Kidney epithelial cell (primary cell): ENCODE measurements at regions not wholly inside any gene's neighbourhood (a gene's known extent, or its start where the extent isn't known, plus 50 kb on each side); places are given as distances from the start of the nearest gene placed in this dataset.

Experiments used
- DNase-seq: peaks from one replicate; pipeline ENCODE4 v3.0.0-alpha.2; 2010; ENCODE audit warnings: low read depth
- H3K27me3 ChIP-seq: 2 replicates; pipeline ENCODE4 v1.6.0; 2011; ENCODE audit warnings: low read length; ENCODE audit not compliant: control insufficient read depth, insufficient read depth
- H3K36me3 ChIP-seq: 2 replicates; pipeline ENCODE4 v1.5.1; 2011; ENCODE audit warnings: low read length; ENCODE audit not compliant: control insufficient read depth, insufficient read depth
- H3K4me3 ChIP-seq: 2 replicates; pipeline ENCODE4 v1.5.1; 2011; ENCODE audit warnings: low read depth, mild to moderate bottlenecking, control low read depth, low read length
- TF ChIP-seq, protein P1 (sequence below): IDR thresholded peaks from 2 replicates; pipeline ENCODE4 v1.5.1; 2011; ENCODE audit warnings: mild to moderate bottlenecking, moderate library complexity, low read length, control low read depth, inconsistent platforms; ENCODE audit not compliant: insufficient read depth, poor library complexity, severe bottlenecking

DNA sequence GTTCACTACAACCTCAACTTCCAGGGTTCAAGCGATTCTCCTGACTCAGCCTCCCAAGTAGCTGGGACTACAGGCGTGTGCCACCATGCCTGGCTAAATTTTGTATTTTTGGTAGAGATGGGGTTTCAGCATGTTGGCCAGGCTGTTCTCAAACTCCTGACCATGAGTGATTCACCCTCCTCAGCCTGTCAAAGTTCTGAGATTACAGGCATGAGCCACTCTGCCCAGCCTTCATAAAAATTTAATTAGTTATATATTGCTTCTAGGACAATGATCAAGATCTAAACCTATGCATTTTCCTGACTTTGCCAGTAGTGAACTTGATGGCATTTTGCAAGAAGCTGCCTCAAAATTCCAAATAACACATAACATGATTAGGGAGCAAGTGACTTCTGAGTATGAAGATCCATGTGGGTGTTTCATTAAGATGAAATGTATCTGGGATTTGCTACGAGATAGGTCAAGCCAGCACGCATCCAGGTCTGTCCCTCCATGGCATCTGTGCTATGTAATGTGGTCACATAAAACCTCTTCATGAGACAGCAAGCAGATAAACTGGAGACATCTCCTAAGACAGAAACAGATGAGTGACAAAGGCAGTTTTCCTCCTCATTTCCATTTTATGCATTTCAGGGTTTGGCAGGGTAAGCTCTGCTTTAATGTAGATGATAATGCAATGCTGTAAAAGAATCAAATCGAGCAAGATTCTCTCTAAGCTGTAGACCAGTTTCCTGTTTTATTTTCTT, 319.4 kb upstream of the ATP2B1 start:
- no peaks in the 10 kb centered on the region for H3K27me3 ChIP-seq
- no peak for DNase-seq
- H3K4me3 ChIP-seq, result no peak overlapping the region
- H3K36me3 ChIP-seq, result no peaks in the 10 kb centered on the region
- TF ChIP-seq, protein P1, sequence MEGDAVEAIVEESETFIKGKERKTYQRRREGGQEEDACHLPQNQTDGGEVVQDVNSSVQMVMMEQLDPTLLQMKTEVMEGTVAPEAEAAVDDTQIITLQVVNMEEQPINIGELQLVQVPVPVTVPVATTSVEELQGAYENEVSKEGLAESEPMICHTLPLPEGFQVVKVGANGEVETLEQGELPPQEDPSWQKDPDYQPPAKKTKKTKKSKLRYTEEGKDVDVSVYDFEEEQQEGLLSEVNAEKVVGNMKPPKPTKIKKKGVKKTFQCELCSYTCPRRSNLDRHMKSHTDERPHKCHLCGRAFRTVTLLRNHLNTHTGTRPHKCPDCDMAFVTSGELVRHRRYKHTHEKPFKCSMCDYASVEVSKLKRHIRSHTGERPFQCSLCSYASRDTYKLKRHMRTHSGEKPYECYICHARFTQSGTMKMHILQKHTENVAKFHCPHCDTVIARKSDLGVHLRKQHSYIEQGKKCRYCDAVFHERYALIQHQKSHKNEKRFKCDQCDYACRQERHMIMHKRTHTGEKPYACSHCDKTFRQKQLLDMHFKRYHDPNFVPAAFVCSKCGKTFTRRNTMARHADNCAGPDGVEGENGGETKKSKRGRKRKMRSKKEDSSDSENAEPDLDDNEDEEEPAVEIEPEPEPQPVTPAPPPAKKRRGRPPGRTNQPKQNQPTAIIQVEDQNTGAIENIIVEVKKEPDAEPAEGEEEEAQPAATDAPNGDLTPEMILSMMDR, result no peak

GRCh38 chr12:90027041-90027440, 318.4 kb upstream of the ATP2B1 start:
- H3K27me3 ChIP-seq, result no peaks in the 10 kb centered on the region
- no peak for DNase-seq
- H3K4me3 ChIP-seq, result no peak overlapping the region
- no peaks in the 10 kb centered on the region for H3K36me3 ChIP-seq
- TF ChIP-seq, protein P1, result no peak

DNA sequence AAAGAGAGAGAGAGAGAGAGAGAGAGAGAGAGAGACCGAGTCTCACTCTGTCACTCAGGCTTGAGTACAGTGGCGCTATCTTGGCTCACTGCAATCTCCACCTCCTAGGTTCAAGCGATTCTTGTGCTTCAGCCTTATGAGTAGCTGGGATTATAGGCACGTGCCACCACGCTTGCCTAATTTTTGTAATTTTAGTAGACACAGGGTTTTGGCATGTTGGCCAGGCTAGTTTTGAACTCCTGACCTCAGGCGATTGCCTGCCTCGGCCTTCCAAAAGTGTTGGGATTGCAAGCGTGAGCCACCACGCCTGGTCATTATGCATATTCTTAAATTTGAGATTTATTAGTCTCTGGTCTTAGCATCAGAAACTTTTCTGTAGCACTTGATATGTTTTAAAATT, 317.9 kb upstream of the ATP2B1 start:
- Histone ChIP-seq H3K36me3 (no peaks in the 10 kb centered on the region), H3K4me3 (no peak overlapping the region), H3K27me3 (no peaks in the 10 kb centered on the region)
- TF ChIP-seq, protein P1, result no peak
- DNase-seq, result no peak

GRCh38 chr12:90024262-90024661, 315.6 kb upstream of the ATP2B1 start:
- no peaks in the 10 kb centered on the region for H3K36me3 ChIP-seq
- no peak for DNase-seq
- H3K4me3 ChIP-seq, result no peak overlapping the region
- TF ChIP-seq, protein P1, result no peak
- H3K27me3 ChIP-seq, result no peaks in the 10 kb centered on the region

GRCh38 chr12:90023207-90023900, 314.7 kb upstream of the ATP2B1 start:
- H3K36me3 ChIP-seq, result no peaks in the 10 kb centered on the region
- TF ChIP-seq, protein P1, result no peak
- H3K4me3 ChIP-seq, result no peak overlapping the region
- no peaks in the 10 kb centered on the region for H3K27me3 ChIP-seq
- no peak for DNase-seq
